ENCODE measurements at regions not wholly inside any gene's neighbourhood (a gene's known extent, or its start where the extent isn't known, plus 50 kb on each side); places are given as distances from the start of the nearest gene placed in this dataset.

GRCh38 chr2:111709321-111709720, 174.7 kb downstream of the ANAPC1 start (continued):
- TF ChIP-seq CTCF (IDR thresholded peaks at IDR 0.05 in 2 of 3, conservative IDR thresholded peaks at IDR 0.05 in 1 of 3; ENCODE audit: borderline replicate concordance in 1 of 3, insufficient read depth in 1 of 3, low read depth in 2 of 3, low read length in 2 of 3) (no peak), EZH2phosphoT487 (IDR thresholded peaks at IDR 0.05; ENCODE audit: borderline replicate concordance) (no peak)

- TF ChIP-seq FOSL1 (IDR thresholded peaks at IDR 0.05; ENCODE audit: low read depth) (no peak), ELF1 (IDR thresholded peaks at IDR 0.05; ENCODE audit: borderline replicate concordance, low read depth) (no peak), EGR1 (IDR thresholded peaks at IDR 0.05; ENCODE audit: low read depth) (no peak)
- Histone ChIP-seq H3K9me3 (ENCODE audit: control insufficient read depth in 1 of 2, insufficient read depth in 1 of 2, low read depth in 1 of 2, low read length in 2 of 2) (no peaks in the 10 kb centered on the region), H3K9me2 (ENCODE audit: insufficient read depth) (no peaks in the 10 kb centered on the region), H3K27ac (ENCODE audit: low read depth, low read length) (no peak overlapping the region), H3K27me3 (ENCODE audit: insufficient read depth, low read length) (peaks cover 31% of the 10 kb centered on the region), H3K36me3 (ENCODE audit: control insufficient read depth in 1 of 2, insufficient read depth in 2 of 2, low read length in 2 of 2) (no peaks in the 10 kb centered on the region), H3K4me2 (ENCODE audit: low read length) (no peak overlapping the region), H4K20me1 (ENCODE audit: insufficient read depth) (no peaks in the 10 kb centered on the region; the same call in 1 of the 2 replicates), H3K9ac (ENCODE audit: low read length) (no peak overlapping the region), H3K4me3 (replicated peaks in 1 of 2; ENCODE audit: low read depth in 1 of 2, low read length in 2 of 2) (no peak overlapping the region), H3K79me2 (ENCODE audit: insufficient read depth, low read length) (no peaks in the 10 kb centered on the region), H3K4me1 (ENCODE audit: control insufficient read depth in 1 of 2, insufficient read depth in 2 of 2, low read length in 2 of 2) (peaks cover 17 to 18% of the 10 kb centered on the region in 2 experiments), H2AFZ (ENCODE audit: low read depth, low read length, poor library complexity, severe bottlenecking) (no peak overlapping the region)
- ChIA-PET RAD21 (ENCODE audit: low non-redundant PET in 1 of 2, low total read pairs in 2 of 2, uncharacterized antibody in 2 of 2, unreplicated experiment in 2 of 2) (no interaction called here), CTCF (no interaction called here), POLR2A (interaction anchor here (1.1 kb wide), 1 partner anchor 11 kb away, joined by 4 read pairs; no protein-coding TSS in a partner anchor)
- BruUV-seq (replicated peaks) = no TSS peak
- intact Hi-C loops (cut with micrococcal nuclease) = no loop called here
- ATAC-seq = no peak
- no peak for DNase-seq (ENCODE audit: low read depth, low spot score)
These were observed 173.9 kb downstream of the ANAPC1 start for GRCh38 chr2:111710085-111710484.

GRCh38 chr2:111710613-111711012, 173.4 kb downstream of the ANAPC1 start:
- TF ChIP-seq YY1 (IDR thresholded peaks at IDR 0.05; ENCODE audit: extremely low read depth, insufficient replicate concordance, low read depth, low read length) = no peak
- H3K27ac ChIP-seq (ENCODE audit: low read depth, low read length) = no peak overlapping the region
- peaks cover 31% of the 10 kb centered on the region for H3K27me3 ChIP-seq (ENCODE audit: insufficient read depth, low read length)
- no TSS peak for BruUV-seq (replicated peaks)
- no peaks in the 10 kb centered on the region for H3K79me2 ChIP-seq (ENCODE audit: insufficient read depth, low read length)
- H2AFZ ChIP-seq (ENCODE audit: low read depth, low read length, poor library complexity, severe bottlenecking) = no peak overlapping the region
- ChIA-PET POLR2A (no interaction called here), CTCF (no interaction called here), RAD21 (ENCODE audit: low non-redundant PET in 1 of 2, low total read pairs in 2 of 2, uncharacterized antibody in 2 of 2, unreplicated experiment in 2 of 2) (no interaction called here)
- H4K20me1 ChIP-seq (ENCODE audit: insufficient read depth) = no peaks in the 10 kb centered on the region
- no peak overlapping the region for H3K4me2 ChIP-seq (ENCODE audit: low read length)
- H3K9ac ChIP-seq (ENCODE audit: low read length) = no peak overlapping the region
- H3K4me1 ChIP-seq (ENCODE audit: control insufficient read depth in 1 of 2, insufficient read depth in 2 of 2, low read length in 2 of 2) = peaks cover 12 to 13% of the 10 kb centered on the region in 2 experiments
- no peak overlapping the region for H3K4me3 ChIP-seq (replicated peaks in 1 of 2; ENCODE audit: low read depth in 1 of 2, low read length in 2 of 2)
- DNase-seq (ENCODE audit: low read depth, low spot score) (no peak), ATAC-seq (no peak)
- intact Hi-C loops (cut with micrococcal nuclease) = no loop called here
- no peaks in the 10 kb centered on the region for H3K9me2 ChIP-seq (ENCODE audit: insufficient read depth)
- no peaks in the 10 kb centered on the region for H3K36me3 ChIP-seq (ENCODE audit: control insufficient read depth in 1 of 2, insufficient read depth in 2 of 2, low read length in 2 of 2)
- no peaks in the 10 kb centered on the region for H3K9me3 ChIP-seq (ENCODE audit: control insufficient read depth in 1 of 2, insufficient read depth in 1 of 2, low read depth in 1 of 2, low read length in 2 of 2)

Measured in HCT116 (cell line).